Tibial artery (tissue), 4 donors: ENCODE measurements at regions not wholly inside any gene's neighbourhood (a gene's known extent, or its start where the extent isn't known, plus 50 kb on each side); places are given as distances from the start of the nearest gene placed in this dataset.
A peak's percentile ranks its signal among the peaks of the same experiment; 100 is the strongest.

Experiments used
- DNase-seq, 2 donors: peaks; one replicate each; pipeline ENCODE4 v3.0.0-alpha.2; 2019
- H3K27ac ChIP-seq, 2 donors: fragments of 200-600 bp; sonication (generic) in 1 of 2; 1 replicate in 1 of 2; 2 replicates in 1 of 2; pipeline ENCODE4 v1.5.1; 2018 to 2019; ENCODE audit warnings: mild to moderate bottlenecking in 1 of 2
- H3K27me3 ChIP-seq, 2 donors: fragments of 200-600 bp; sonication (generic) in 1 of 2; one replicate each; pipeline versions ENCODE4 v1.5.1 to v1.6.0; 2016 to 2019
- H3K36me3 ChIP-seq, 3 donors: fragments of 200-600 bp; sonication (generic) in 2 of 3; one replicate each; pipeline ENCODE4 v1.5.1; 2016 to 2019; ENCODE audit warnings: mild to moderate bottlenecking in 2 of 3
- H3K4me1 ChIP-seq, 4 donors: fragments of 200-600 bp; sonication (generic) in 2 of 4; 1 replicate in 3 of 4; 2 replicates in 1 of 4; pipeline ENCODE4 v1.5.1; 2016 to 2019
- H3K4me3 ChIP-seq, 2 donors: fragments of 200-600 bp; sonication (generic) in 1 of 2; 1 replicate in 1 of 2; 2 replicates in 1 of 2; pipeline ENCODE4 v1.5.1; 2018 to 2019; ENCODE audit warnings: mild to moderate bottlenecking in 2 of 2
- H3K9me3 ChIP-seq, 3 donors: fragments of 200-600 bp; sonication (generic) in 1 of 3; one replicate each; pipeline ENCODE4 v1.5.1; 2016 to 2019
- intact Hi-C: fragments of 100-400 bp; cut with DNase I; formaldehyde crosslinking; loops from one replicate; pipeline ENCODE4 v1.15.0; 2023; ENCODE audit warnings: low total_unique reads
- TF ChIP-seq, protein P1 (sequence below), 2 experiments: fragments of 200-600 bp in 1 of 2; fragments of 450-650 bp in 1 of 2; IDR thresholded peaks; one replicate each; pipeline ENCODE4 v1.5.1; 2017 to 2019; ENCODE audit warnings: antibody characterized with exemption in 2 of 2, mild to moderate bottlenecking in 1 of 2, moderate library complexity in 1 of 2

DNA sequence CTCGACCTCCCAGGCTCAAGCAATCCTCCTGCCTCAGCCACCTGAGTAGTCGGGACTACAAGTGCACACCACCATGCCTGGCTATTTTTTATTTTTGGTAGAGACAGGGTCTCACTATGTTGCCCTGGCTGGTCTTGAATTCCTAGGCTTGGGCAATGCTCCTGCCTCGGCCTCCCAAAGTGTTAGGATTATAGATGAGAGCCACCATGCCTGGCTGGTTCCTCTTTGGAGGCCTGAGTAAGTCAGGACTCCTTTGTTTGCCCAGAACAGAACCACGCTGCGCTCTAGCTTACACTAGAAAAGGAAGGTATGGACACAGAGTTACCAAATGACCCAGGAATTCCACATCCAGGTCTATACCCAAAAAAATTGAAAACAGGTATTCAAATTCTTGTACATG is 135.9 kb upstream of the SLC1A4 start:
- Histone ChIP-seq H3K27me3 (no peaks in the 10 kb centered on the region), H3K4me3 (no peak overlapping the region), H3K36me3 (no peaks in the 10 kb centered on the region), H3K9me3 (no peaks in the 10 kb centered on the region), H3K27ac (no peak overlapping the region), H3K4me1 (peaks cover 8 to 16% (median 14%) of the 10 kb centered on the region in 4 donors)
- intact Hi-C loops, result no loop called here
- DNase-seq, result peak in 1 of 2 donors; percentile 17
- TF ChIP-seq, protein P1, sequence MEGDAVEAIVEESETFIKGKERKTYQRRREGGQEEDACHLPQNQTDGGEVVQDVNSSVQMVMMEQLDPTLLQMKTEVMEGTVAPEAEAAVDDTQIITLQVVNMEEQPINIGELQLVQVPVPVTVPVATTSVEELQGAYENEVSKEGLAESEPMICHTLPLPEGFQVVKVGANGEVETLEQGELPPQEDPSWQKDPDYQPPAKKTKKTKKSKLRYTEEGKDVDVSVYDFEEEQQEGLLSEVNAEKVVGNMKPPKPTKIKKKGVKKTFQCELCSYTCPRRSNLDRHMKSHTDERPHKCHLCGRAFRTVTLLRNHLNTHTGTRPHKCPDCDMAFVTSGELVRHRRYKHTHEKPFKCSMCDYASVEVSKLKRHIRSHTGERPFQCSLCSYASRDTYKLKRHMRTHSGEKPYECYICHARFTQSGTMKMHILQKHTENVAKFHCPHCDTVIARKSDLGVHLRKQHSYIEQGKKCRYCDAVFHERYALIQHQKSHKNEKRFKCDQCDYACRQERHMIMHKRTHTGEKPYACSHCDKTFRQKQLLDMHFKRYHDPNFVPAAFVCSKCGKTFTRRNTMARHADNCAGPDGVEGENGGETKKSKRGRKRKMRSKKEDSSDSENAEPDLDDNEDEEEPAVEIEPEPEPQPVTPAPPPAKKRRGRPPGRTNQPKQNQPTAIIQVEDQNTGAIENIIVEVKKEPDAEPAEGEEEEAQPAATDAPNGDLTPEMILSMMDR (IDR thresholded peaks at IDR 0.05), result no peak

DNA sequence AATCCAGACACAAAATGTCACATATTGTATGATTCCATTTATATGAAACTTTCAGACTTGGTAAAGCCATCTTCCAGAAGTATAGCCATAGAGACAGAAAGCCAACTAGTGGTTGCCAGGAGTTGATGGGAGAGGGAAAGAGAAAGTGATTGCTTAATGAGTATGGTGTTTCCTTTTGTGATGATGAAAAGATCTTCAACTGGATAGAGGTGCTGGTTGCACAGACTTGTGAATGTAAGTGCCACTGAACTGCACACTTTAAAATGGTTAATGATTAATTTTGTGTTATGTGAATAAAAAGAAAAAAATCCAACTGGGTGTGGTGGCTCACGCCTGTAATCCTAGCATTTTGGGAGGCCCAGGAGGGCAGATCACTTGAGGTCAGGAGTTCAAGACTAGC is 135.3 kb upstream of the SLC1A4 start:
- no peaks in the 10 kb centered on the region for H3K27me3 ChIP-seq
- no peaks in the 10 kb centered on the region for H3K36me3 ChIP-seq
- DNase-seq, result peak in 1 of 2 donors; percentile 6
- no peak overlapping the region for H3K4me3 ChIP-seq
- peaks cover 11 to 22% (median 20%) of the 10 kb centered on the region in 4 donors for H3K4me1 ChIP-seq
- intact Hi-C loops, result no loop called here
- H3K27ac ChIP-seq, result no peak overlapping the region
- H3K9me3 ChIP-seq, result no peaks in the 10 kb centered on the region
- TF ChIP-seq, protein P1 (IDR thresholded peaks at IDR 0.05), result no peak

DNA sequence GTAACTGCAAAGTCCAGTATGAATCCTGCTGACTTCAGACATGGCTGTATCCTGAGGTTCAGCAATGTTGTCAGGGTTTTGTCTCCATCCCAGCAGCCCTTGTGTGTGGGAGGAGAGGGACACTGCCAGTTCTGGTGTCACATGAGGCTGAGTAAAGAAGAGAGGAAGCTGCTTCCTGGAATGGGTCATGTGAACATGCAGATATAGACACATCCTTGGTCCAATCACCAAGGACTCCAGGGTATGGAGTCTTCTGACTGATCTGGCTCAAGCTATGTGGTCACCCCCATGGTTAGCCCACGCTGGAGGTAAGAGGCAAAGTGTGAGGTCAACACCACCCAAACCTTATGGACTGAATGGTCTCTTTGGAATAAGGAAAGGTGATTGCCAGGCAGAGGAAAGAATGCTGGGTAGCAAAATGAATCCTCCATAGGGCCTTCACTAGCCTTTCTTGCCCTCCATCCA is 134.4 kb upstream of the SLC1A4 start:
- peaks cover 11 to 31% (median 28%) of the 10 kb centered on the region in 4 donors for H3K4me1 ChIP-seq
- intact Hi-C loops, result no loop called here
- peak; percentile 72 to 76 for DNase-seq
- no peaks in the 10 kb centered on the region for H3K36me3 ChIP-seq
- TF ChIP-seq, protein P1 (IDR thresholded peaks at IDR 0.05), result no peak
- H3K9me3 ChIP-seq, result no peaks in the 10 kb centered on the region
- no peak overlapping the region for H3K4me3 ChIP-seq
- no peak overlapping the region for H3K27ac ChIP-seq
- no peaks in the 10 kb centered on the region for H3K27me3 ChIP-seq

DNA sequence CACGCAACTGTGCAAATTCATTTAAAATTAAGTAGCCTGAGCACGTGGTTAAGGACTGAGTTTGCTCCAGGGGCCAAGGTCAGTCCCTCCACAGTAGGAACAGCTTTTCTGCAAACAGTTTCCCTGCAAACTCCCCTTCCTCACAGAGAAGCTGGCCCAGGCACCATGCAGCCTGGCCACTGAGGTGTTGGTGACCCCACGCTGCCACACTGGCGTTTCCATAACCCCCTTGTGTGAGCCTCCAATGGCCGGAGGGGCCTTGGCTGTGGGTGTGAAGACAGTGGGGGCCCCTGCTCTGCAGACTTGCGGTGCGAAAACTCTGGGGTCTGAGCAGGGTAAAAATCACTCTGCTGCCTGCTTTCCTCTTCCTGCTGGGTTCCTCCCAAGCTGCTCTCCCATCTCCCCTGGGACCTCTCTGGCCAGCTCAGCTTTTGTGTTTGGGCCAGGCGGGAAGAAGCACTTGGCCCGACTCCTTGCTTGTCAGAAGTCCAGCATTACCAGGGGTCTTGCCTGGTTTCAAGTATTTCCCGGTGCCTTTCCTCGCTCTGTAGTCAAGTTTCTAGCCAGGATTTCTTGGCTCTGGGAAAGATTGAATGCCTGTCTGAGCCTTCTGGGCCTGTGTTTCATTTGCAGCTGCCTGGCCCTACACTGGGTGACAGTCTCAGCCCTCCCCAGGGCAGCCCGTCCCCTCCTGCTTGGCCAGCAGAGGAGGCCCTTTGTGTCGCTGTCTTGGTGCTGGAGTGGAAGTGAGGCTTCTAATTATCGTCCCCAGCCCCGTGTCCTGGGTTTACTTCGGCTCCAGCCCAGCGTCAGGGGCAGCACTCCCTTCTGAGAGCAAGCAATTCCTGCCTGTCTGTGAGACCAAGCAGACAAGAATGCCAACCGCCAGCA is 131.4 kb upstream of the SLC1A4 start:
- H3K36me3 ChIP-seq, result no peaks in the 10 kb centered on the region
- intact Hi-C loops, result no loop called here
- H3K27ac ChIP-seq, result peak overlapping the region; percentile 88 to 90
- H3K4me3 ChIP-seq, result peak overlapping the region in 1 of 2 donors; percentile 14
- no peaks in the 10 kb centered on the region for H3K9me3 ChIP-seq
- TF ChIP-seq, protein P1 (IDR thresholded peaks at IDR 0.05), result no peak
- H3K27me3 ChIP-seq, result no peaks in the 10 kb centered on the region
- H3K4me1 ChIP-seq, result peaks cover 11 to 36% (median 32%) of the 10 kb centered on the region in 4 donors
- DNase-seq, result peak; percentile 51 to 89

DNA sequence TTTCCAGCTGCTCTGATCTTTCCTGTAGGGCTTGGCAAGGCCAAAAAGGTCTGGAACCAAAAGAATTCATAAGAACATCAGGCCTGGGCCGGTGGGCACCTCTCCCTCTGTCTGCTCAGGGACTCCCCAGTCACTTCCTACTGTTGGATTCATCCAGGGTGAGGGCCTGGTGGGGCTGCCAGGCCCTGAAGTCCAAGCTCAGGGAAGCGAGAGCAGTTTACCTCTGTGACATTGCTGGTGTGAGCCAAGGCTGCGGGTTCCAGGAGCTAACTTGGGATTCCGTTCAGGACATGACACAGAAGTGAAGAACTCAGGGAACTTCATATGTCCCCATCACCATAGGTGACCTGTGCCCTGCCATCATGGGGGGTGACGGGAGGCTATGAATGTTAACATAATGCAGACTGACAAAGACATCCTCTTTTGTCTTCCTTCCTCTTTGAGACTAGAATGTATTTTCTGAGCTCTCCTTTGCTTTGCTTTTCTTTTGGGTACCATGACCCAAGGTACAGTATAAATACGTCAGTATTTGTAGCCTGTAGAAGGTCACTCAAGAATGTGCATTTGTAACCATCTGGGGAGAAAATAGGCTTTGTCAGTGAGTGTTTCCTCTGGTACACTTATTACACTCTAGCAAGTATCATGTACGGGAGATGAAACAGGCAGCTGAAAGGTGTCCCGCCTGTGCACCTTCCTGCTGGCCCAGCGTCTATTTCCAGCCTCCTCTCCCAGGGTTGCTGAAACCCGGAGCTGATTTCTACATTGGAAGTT is 130.5 kb upstream of the SLC1A4 start:
- H3K4me3 ChIP-seq, result peak overlapping the region; percentile 54 to 65
- TF ChIP-seq, protein P1 (IDR thresholded peaks at IDR 0.05), result no peak
- H3K36me3 ChIP-seq, result no peaks in the 10 kb centered on the region
- H3K4me1 ChIP-seq, result peaks cover 11 to 36% (median 32%) of the 10 kb centered on the region in 4 donors
- no peaks in the 10 kb centered on the region for H3K9me3 ChIP-seq
- H3K27ac ChIP-seq, result peak overlapping the region; percentile 88 to 90
- no peaks in the 10 kb centered on the region for H3K27me3 ChIP-seq
- peak; percentile 21 to 66 for DNase-seq
- intact Hi-C loops, result no loop called here
